ENCODE measurements at regions not wholly inside any gene's neighbourhood (a gene's known extent, or its start where the extent isn't known, plus 50 kb on each side); places are given as distances from the start of the nearest gene placed in this dataset.

GRCh38 chr5:73253047-73253660 is 80.2 kb downstream of the TMEM174 start:
- Histone ChIP-seq H3K27ac (no peak overlapping the region), H3K4me3 (no peak overlapping the region), H3K27me3 (no peaks in the 10 kb centered on the region), H3K36me3 (no peaks in the 10 kb centered on the region), H3K4me1 (no peaks in the 10 kb centered on the region), H3K9ac (ENCODE audit: low read depth in 2 of 2, low read length in 2 of 2) (no peak overlapping the region), H3K9me3 (no peaks in the 10 kb centered on the region)
- DNase-seq, result no peak
- intact Hi-C loops (cut with DNase I), result no loop called here
- TF ChIP-seq CTCF (IDR thresholded peaks at IDR 0.05), result no peak

DNA sequence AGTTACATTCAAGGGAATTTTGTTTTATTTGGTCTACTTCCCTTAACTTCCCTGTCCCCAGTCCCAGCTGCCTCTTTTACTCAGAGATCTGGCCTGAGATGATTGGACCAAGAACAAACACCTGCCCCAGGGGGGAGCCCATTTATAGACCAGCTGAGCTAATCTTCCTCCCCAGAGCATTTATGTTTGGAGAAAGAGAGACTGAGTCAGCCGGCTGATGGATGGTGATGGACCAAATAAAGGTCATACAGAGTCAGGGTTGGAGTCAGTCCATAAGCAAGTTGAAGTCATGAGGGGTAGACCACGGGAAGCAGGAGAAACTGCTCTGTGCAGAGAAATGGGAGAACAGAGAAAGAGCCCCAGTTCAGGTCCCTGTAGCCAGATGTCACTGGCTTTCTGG is 77.7 kb downstream of the TMEM174 start:
- intact Hi-C loops (cut with DNase I), result no loop called here
- Histone ChIP-seq H3K27me3 (no peaks in the 10 kb centered on the region), H3K4me3 (no peak overlapping the region)

DNA sequence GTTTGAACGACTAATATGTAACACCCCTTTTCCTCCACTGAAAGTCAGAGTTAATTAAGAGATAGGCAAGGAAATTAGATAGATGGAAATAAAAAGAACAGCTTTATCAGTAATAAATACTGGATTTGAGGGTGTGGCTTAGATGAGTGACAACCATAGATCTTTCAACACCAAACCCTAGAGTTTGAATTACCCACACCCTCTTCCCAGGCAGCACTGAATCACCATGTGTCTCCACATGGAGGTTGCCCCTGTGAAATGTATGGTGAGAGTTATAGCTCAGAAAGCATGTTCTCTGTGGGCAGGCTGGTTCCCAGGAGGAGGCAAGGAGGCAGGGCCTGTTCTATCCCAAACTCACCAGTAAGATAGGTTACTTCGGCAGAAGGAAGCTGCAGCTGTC is 69.7 kb downstream of the TMEM174 start:
- Histone ChIP-seq H3K9ac (ENCODE audit: low read depth in 2 of 2, low read length in 2 of 2) (no peak overlapping the region), H3K36me3 (no peaks in the 10 kb centered on the region), H3K27me3 (no peaks in the 10 kb centered on the region), H3K27ac (no peak overlapping the region), H3K4me3 (no peak overlapping the region), H3K4me1 (no peaks in the 10 kb centered on the region), H3K9me3 (no peaks in the 10 kb centered on the region)
- TF ChIP-seq CTCF (IDR thresholded peaks at IDR 0.05), result no peak
- no peak for DNase-seq
- intact Hi-C loops (cut with DNase I), result no loop called here

More for the DNA sequence above, 77.7 kb downstream of the TMEM174 start:
- Histone ChIP-seq H3K9me3 (no peaks in the 10 kb centered on the region), H3K36me3 (no peaks in the 10 kb centered on the region), H3K4me1 (no peaks in the 10 kb centered on the region), H3K9ac (ENCODE audit: low read depth in 2 of 2, low read length in 2 of 2) (no peak overlapping the region), H3K27ac (no peak overlapping the region)
- no peak for DNase-seq
- no peak for TF ChIP-seq CTCF (IDR thresholded peaks at IDR 0.05)

DNA sequence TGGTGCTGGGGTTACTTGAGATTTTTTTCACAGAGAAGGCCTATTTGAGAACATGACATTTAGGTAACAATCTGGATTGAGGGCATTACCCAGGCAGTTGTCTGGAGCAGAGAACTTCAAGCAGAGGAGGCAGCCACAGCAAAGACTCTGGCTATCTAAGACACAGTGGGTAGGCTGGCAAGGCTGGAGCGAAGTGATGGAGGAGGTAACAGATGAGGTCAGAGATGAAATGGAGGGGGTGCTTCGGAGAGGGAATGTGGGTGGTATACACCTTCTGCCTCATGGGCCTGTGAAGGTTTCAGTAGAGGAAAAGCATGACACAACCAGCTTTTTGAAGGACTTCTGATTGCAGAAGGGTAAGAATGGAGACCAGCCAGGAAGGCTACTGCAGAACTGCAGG is 65.9 kb downstream of the TMEM174 start:
- H3K27ac ChIP-seq, result no peak overlapping the region
- H3K27me3 ChIP-seq, result peaks cover 3% of the 10 kb centered on the region
- H3K9ac ChIP-seq (ENCODE audit: low read depth in 2 of 2, low read length in 2 of 2), result no peak overlapping the region
- no peaks in the 10 kb centered on the region for H3K4me1 ChIP-seq
- H3K36me3 ChIP-seq, result no peaks in the 10 kb centered on the region
- intact Hi-C loops (cut with DNase I), result no loop called here
- H3K9me3 ChIP-seq, result no peaks in the 10 kb centered on the region
- no peak for DNase-seq
- TF ChIP-seq CTCF (IDR thresholded peaks at IDR 0.05), result no peak
- H3K4me3 ChIP-seq, result no peak overlapping the region

GRCh38 chr5:73236541-73237128 is 63.6 kb downstream of the TMEM174 start:
- H3K4me1 ChIP-seq, result peaks cover 5% of the 10 kb centered on the region
- no peaks in the 10 kb centered on the region for H3K9me3 ChIP-seq
- no peak for TF ChIP-seq CTCF (IDR thresholded peaks at IDR 0.05)
- no peaks in the 10 kb centered on the region for H3K36me3 ChIP-seq
- peaks cover 26% of the 10 kb centered on the region for H3K27me3 ChIP-seq
- H3K9ac ChIP-seq (ENCODE audit: low read depth in 2 of 2, low read length in 2 of 2), result no peak overlapping the region
- H3K27ac ChIP-seq, result no peak overlapping the region
- intact Hi-C loops (cut with DNase I), result no loop called here
- H3K4me3 ChIP-seq, result no peak overlapping the region
- DNase-seq, result no peak

Measured in colonic mucosa (tissue), 4 donors.